ENCODE measurements at regions not wholly inside any gene's neighbourhood (a gene's known extent, or its start where the extent isn't known, plus 50 kb on each side); places are given as distances from the start of the nearest gene placed in this dataset.

DNA sequence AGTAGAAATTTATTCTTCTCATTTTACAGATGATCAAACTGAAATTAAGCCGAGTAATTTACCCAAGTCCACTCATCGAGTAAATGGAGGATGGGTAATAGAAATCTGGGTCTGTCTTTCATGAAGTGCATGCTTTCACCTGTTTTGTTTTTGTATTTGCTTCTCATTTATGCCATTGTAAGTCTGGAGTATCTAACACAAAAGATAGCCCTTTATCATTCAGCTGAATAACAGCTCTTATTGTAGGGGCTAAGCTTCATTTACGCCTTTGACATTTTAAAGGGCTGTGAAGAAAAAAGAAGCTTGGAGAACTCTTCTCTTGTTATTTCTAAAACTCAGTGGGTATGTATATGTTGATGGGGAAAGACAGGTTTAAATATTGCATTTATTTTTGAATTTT lies 1196.2 kb upstream of the TENM4 start:
- H3K27me3 ChIP-seq (replicated peaks): no peaks in the 10 kb centered on the region
- in situ Hi-C loops (cut with HindIII; ENCODE audit: low pct_ligation_motif_present, low sequenced_read_pairs): no loop called here

GRCh38 chr11:80635178-80635577 lies 1194.3 kb upstream of the TENM4 start:
- Histone ChIP-seq H3K36me3 (replicated peaks) (no peaks in the 10 kb centered on the region), H3K27ac (no peak overlapping the region), H3K4me3 (ENCODE audit: low read depth, low read length) (no peak overlapping the region), H3K27me3 (replicated peaks) (no peaks in the 10 kb centered on the region)
- in situ Hi-C loops (cut with HindIII; ENCODE audit: low pct_ligation_motif_present, low sequenced_read_pairs): no loop called here
- DNase-seq: no peak
- TF ChIP-seq, protein P1, sequence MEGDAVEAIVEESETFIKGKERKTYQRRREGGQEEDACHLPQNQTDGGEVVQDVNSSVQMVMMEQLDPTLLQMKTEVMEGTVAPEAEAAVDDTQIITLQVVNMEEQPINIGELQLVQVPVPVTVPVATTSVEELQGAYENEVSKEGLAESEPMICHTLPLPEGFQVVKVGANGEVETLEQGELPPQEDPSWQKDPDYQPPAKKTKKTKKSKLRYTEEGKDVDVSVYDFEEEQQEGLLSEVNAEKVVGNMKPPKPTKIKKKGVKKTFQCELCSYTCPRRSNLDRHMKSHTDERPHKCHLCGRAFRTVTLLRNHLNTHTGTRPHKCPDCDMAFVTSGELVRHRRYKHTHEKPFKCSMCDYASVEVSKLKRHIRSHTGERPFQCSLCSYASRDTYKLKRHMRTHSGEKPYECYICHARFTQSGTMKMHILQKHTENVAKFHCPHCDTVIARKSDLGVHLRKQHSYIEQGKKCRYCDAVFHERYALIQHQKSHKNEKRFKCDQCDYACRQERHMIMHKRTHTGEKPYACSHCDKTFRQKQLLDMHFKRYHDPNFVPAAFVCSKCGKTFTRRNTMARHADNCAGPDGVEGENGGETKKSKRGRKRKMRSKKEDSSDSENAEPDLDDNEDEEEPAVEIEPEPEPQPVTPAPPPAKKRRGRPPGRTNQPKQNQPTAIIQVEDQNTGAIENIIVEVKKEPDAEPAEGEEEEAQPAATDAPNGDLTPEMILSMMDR (IDR thresholded peaks at IDR 0.05; ENCODE audit: low read depth, low read length, missing control alignments): no peak

More for the DNA sequence above, 1196.2 kb upstream of the TENM4 start:
- TF ChIP-seq, protein P1 (IDR thresholded peaks at IDR 0.05; ENCODE audit: low read depth, low read length, missing control alignments): no peak
- no peak for DNase-seq
- no peak overlapping the region for H3K27ac ChIP-seq
- no peaks in the 10 kb centered on the region for H3K36me3 ChIP-seq (replicated peaks)
- H3K4me3 ChIP-seq (ENCODE audit: low read depth, low read length): no peak overlapping the region

DNA sequence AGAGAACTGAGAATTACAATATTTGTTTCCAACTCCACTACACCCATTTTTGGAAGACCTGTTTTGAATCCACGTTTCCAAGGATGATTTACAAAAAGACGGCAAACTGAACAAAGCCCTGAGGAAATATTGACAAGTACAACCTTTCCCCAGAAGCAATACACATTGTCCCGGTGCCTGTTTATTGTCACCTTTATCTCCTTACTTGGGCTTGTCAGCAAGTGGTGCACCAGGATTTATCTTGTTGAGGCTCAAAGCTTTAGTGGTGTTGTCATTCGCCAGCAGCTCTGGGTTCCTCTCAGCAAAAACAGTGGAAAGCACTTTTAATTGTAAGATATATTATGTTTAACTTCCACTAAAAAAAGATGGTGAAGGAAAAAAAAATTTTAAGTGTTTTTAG lies 1191.9 kb upstream of the TENM4 start:
- TF ChIP-seq, protein P1 (IDR thresholded peaks at IDR 0.05; ENCODE audit: low read depth, low read length, missing control alignments): no peak
- no peak overlapping the region for H3K27ac ChIP-seq
- in situ Hi-C loops (cut with HindIII; ENCODE audit: low pct_ligation_motif_present, low sequenced_read_pairs): no loop called here

DNA sequence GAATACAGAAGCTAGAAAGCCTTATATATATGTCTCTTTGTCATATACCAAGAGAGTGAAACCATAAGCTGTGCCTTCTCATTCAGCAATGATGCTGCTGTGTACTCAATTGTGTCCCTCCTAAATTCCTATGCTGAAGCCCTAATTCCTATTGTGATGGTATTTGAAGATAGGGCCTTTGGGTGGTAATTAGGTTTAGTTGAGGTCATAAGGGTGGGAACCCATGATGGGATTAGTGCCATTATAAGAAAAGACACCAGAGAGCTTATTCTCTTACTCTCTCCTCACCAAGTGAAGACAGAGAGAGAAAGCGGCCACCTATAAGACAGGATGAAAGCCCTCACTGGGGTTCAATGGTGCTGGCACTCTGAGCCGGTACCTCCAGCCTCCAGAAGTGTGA lies 1191.3 kb upstream of the TENM4 start:
- DNase-seq: no peak
- no peak overlapping the region for H3K4me3 ChIP-seq (ENCODE audit: low read depth, low read length)
- no peaks in the 10 kb centered on the region for H3K27me3 ChIP-seq (replicated peaks)
- in situ Hi-C loops (cut with HindIII; ENCODE audit: low pct_ligation_motif_present, low sequenced_read_pairs): no loop called here
- TF ChIP-seq, protein P1 (IDR thresholded peaks at IDR 0.05; ENCODE audit: low read depth, low read length, missing control alignments): no peak
- H3K27ac ChIP-seq: no peak overlapping the region
- no peaks in the 10 kb centered on the region for H3K36me3 ChIP-seq (replicated peaks)

More for the DNA sequence above, 1191.9 kb upstream of the TENM4 start:
- Histone ChIP-seq H3K36me3 (replicated peaks) (no peaks in the 10 kb centered on the region), H3K27me3 (replicated peaks) (no peaks in the 10 kb centered on the region), H3K4me3 (ENCODE audit: low read depth, low read length) (no peak overlapping the region)
- no peak for DNase-seq

GRCh38 chr11:80629466-80629865 lies 1188.6 kb upstream of the TENM4 start:
- DNase-seq: no peak
- Histone ChIP-seq H3K27me3 (replicated peaks) (no peaks in the 10 kb centered on the region), H3K4me3 (ENCODE audit: low read depth, low read length) (no peak overlapping the region), H3K27ac (no peak overlapping the region), H3K36me3 (replicated peaks) (no peaks in the 10 kb centered on the region)
- TF ChIP-seq, protein P1 (IDR thresholded peaks at IDR 0.05; ENCODE audit: low read depth, low read length, missing control alignments): no peak
- in situ Hi-C loops (cut with HindIII; ENCODE audit: low pct_ligation_motif_present, low sequenced_read_pairs): no loop called here

- Histone ChIP-seq H3K27me3 (replicated peaks) (no peaks in the 10 kb centered on the region), H3K36me3 (replicated peaks) (no peaks in the 10 kb centered on the region), H3K27ac (no peak overlapping the region), H3K4me3 (ENCODE audit: low read depth, low read length) (no peak overlapping the region)
- TF ChIP-seq, protein P1 (IDR thresholded peaks at IDR 0.05; ENCODE audit: low read depth, low read length, missing control alignments): no peak
- in situ Hi-C loops (cut with HindIII; ENCODE audit: low pct_ligation_motif_present, low sequenced_read_pairs): no loop called here
- DNase-seq: no peak
Observed at GRCh38 chr11:80627364-80627763, 1186.5 kb upstream of the TENM4 start.

All from brain microvascular endothelial cell (primary cell).